ENCODE measurements at regions not wholly inside any gene's neighbourhood (a gene's known extent, or its start where the extent isn't known, plus 50 kb on each side); places are given as distances from the start of the nearest gene placed in this dataset.

GRCh38 chr22:48154943-48155240 is 1392.4 kb downstream of the TBC1D22A start:
- DNase-seq (ENCODE audit: low read depth in 2 of 3, low spot score in 2 of 3), result no peak

GRCh38 chr22:48154169-48154942 is 1391.9 kb downstream of the TBC1D22A start:
- no peak for DNase-seq (ENCODE audit: low read depth in 2 of 3, low spot score in 2 of 3)

- DNase-seq (ENCODE audit: low read depth in 2 of 3, low spot score in 2 of 3), result no peak
Observed at GRCh38 chr22:48153726-48154125, 1391.3 kb downstream of the TBC1D22A start.

GRCh38 chr22:48152916-48153315 is 1390.5 kb downstream of the TBC1D22A start:
- no peak for DNase-seq (ENCODE audit: low read depth in 2 of 3, low spot score in 2 of 3)

GRCh38 chr22:48152164-48152775 is 1389.8 kb downstream of the TBC1D22A start:
- peak in 2 of 3 donors; percentile 6 to 39 for DNase-seq (ENCODE audit: low read depth in 2 of 3, low spot score in 2 of 3)

- no peak for DNase-seq (ENCODE audit: low read depth in 2 of 3, low spot score in 2 of 3)
Observed at GRCh38 chr22:48151641-48152040, 1389.2 kb downstream of the TBC1D22A start.

- DNase-seq (ENCODE audit: low read depth in 2 of 3, low spot score in 2 of 3), result no peak
Observed at GRCh38 chr22:48147831-48148230, 1385.4 kb downstream of the TBC1D22A start.

GRCh38 chr22:48147404-48147803 is 1385.0 kb downstream of the TBC1D22A start:
- no peak for DNase-seq (ENCODE audit: low read depth in 2 of 3, low spot score in 2 of 3)

GRCh38 chr22:48146426-48146825 is 1384.0 kb downstream of the TBC1D22A start:
- no peak for DNase-seq (ENCODE audit: low read depth in 2 of 3, low spot score in 2 of 3)

- DNase-seq (ENCODE audit: low read depth in 2 of 3, low spot score in 2 of 3), result no peak
Observed at GRCh38 chr22:48145738-48146137, 1383.3 kb downstream of the TBC1D22A start.

GRCh38 chr22:48144318-48144717 is 1381.9 kb downstream of the TBC1D22A start:
- no peak for DNase-seq (ENCODE audit: low read depth in 2 of 3, low spot score in 2 of 3)

- no peak for DNase-seq (ENCODE audit: low read depth in 2 of 3, low spot score in 2 of 3)
Observed at GRCh38 chr22:48143856-48144255, 1381.4 kb downstream of the TBC1D22A start.

- DNase-seq (ENCODE audit: low read depth in 2 of 3, low spot score in 2 of 3), result no peak
Observed at GRCh38 chr22:48142388-48142787, 1379.9 kb downstream of the TBC1D22A start.

- DNase-seq (ENCODE audit: low read depth in 2 of 3, low spot score in 2 of 3), result no peak
Observed at GRCh38 chr22:48141301-48141700, 1378.9 kb downstream of the TBC1D22A start.

GRCh38 chr22:48140261-48140813 is 1377.9 kb downstream of the TBC1D22A start:
- DNase-seq (ENCODE audit: low read depth in 2 of 3, low spot score in 2 of 3), result no peak

- DNase-seq (ENCODE audit: low read depth in 2 of 3, low spot score in 2 of 3), result no peak
Observed at GRCh38 chr22:48139776-48140175, 1377.3 kb downstream of the TBC1D22A start.

- DNase-seq (ENCODE audit: low read depth in 2 of 3, low spot score in 2 of 3), result peak in 2 of 3 donors; percentile 91 to 97
Observed at GRCh38 chr22:48138855-48139254, 1376.4 kb downstream of the TBC1D22A start.

GRCh38 chr22:48138427-48138826 is 1376.0 kb downstream of the TBC1D22A start:
- no peak for DNase-seq (ENCODE audit: low read depth in 2 of 3, low spot score in 2 of 3)

GRCh38 chr22:48137640-48138039 is 1375.2 kb downstream of the TBC1D22A start:
- DNase-seq (ENCODE audit: low read depth in 2 of 3, low spot score in 2 of 3), result no peak

GRCh38 chr22:48135592-48135991 is 1373.1 kb downstream of the TBC1D22A start:
- no peak for DNase-seq (ENCODE audit: low read depth in 2 of 3, low spot score in 2 of 3)

- DNase-seq (ENCODE audit: low read depth in 2 of 3, low spot score in 2 of 3), result no peak
Observed at GRCh38 chr22:48125416-48125815, 1363.0 kb downstream of the TBC1D22A start.

- no peak for DNase-seq (ENCODE audit: low read depth in 2 of 3, low spot score in 2 of 3)
Observed at GRCh38 chr22:48121984-48122383, 1359.5 kb downstream of the TBC1D22A start.

Data from hematopoietic multipotent progenitor cell (in vitro differentiated cells).